NCI-H460 (cell line): ENCODE measurements at regions not wholly inside any gene's neighbourhood (a gene's known extent, or its start where the extent isn't known, plus 50 kb on each side); places are given as distances from the start of the nearest gene placed in this dataset.
A peak's percentile ranks its signal among the peaks of the same experiment; 100 is the strongest.

Experiments
- DNase-seq: peaks from one replicate; pipeline ENCODE4 v3.0.0-alpha.2; 2016; ENCODE audit warnings: low read depth; ENCODE audit errors: extremely low read depth

GRCh38 chr9:118553465-118553864, 815.8 kb downstream of the BRINP1 start:
- no peak for DNase-seq

DNA sequence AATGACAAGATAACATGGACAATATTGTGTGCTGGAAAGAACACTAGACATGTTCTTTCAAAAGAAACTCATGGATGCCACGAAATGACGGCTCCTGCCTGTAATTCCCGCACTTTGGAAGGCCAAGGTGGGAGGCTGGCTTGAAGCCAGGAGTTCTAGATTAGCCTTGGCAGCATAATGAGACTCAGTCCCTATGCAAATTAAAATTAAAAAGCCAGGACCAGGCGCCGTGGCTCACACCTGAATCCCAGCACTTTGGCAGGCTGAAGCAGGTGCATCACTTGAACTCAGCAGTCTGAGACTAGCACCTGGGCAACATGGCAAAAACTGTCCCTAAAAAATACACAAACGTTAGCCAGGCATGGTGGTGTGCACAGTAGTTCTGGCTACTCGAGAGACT, 814.2 kb downstream of the BRINP1 start:
- no peak for DNase-seq

GRCh38 chr9:118558026-118558425, 811.2 kb downstream of the BRINP1 start:
- no peak for DNase-seq

DNA sequence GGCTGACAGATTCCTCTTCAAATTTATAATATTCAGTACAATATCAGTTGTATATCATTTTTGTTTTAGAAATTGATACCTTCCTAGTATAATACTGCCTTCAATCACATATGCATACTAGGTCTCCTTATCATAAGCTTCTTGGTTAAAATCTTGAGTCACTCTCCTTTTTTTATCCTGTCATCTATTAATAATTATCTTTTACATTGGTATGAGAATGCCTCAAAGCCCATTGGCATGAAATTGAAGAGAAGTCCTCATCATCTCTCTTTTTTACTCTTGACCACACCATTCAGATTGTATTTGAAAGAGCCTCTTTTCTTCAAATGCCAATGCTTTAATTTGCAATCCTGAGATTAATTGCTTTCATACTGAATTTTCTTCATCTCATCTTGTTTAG, 810.3 kb downstream of the BRINP1 start:
- DNase-seq, result no peak

GRCh38 chr9:118561051-118561450, 808.2 kb downstream of the BRINP1 start:
- DNase-seq, result no peak

GRCh38 chr9:118563677-118564076, 805.6 kb downstream of the BRINP1 start:
- no peak for DNase-seq

DNA sequence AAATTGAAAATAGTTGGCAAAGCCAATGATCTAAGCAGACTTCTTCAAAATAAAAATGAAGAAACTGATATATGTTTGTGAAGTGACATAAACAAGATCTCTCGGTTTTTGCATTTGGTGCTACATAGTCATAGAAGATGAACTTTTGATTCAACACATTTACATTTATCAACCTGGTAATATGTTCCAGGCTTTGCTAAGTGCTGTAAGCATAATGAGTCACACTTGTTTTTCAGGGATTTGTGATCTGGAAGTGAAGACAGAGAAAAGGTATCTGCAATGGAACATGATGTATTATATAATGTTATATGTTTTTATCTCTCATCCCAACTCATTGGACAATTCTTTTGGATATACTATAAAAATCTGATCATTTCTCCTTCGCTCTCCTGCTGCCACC, 801.4 kb downstream of the BRINP1 start:
- DNase-seq, result no peak

DNA sequence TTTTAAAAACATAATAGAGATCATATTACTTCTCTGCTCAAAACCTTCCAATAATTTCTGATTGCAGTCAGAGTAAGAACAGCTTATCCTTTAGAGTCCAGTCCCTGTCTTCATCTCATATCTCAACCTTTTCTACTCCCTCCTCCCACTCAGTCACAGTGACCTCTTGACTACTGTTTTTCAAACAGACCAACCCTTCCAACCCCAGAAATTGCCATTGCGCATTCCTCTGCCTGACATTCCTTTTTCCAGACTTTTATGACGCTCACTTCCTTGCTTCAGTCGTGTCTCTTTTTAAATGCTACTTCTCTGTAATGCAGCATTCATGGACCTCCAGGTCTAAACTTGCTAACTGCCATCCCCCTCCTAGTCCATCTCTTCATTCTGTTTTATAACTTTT, 800.5 kb downstream of the BRINP1 start:
- no peak for DNase-seq

- DNase-seq, result no peak
These were observed 800.1 kb downstream of the BRINP1 start for GRCh38 chr9:118569148-118569547.

GRCh38 chr9:118570066-118570465, 799.2 kb downstream of the BRINP1 start:
- DNase-seq, result no peak

DNA sequence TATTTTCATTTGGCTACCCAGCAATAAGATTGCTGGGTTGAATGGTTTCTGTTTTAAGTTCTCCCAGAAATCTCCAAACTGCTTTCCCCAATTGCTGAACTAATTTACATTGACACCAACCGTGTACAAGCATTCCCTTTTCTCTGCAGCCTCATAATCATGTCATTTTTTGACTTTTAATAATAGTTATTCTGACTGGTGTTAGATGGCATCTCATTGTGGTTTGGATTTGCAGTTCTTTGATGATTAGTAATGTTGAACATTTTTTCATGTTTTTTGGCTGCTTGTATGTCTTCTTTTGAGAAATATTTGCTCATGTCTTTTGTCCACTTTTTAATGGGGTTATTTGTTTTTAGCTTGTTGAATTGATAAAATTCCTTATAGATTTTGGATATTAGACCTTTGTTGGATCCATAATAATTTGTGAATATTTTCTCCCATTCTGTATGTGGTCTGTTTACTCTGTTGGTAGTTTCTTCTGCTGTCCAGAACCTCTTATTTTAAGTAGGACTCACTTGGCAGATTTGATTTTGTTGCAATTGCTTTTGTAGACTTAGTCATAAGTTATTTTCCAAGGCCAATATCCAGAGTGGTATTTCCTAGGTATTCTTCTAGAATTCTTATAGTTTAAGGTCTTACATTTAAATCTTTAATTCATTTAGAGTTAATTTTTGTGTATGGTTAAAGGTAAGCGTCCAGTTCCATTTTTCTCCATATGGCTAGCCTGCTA, 793.7 kb downstream of the BRINP1 start:
- no peak for DNase-seq

- peak; percentile 15 for DNase-seq
These were observed 792.1 kb downstream of the BRINP1 start for GRCh38 chr9:118577121-118577520.

- DNase-seq, result no peak
These were observed 790.8 kb downstream of the BRINP1 start for GRCh38 chr9:118578467-118578866.

DNA sequence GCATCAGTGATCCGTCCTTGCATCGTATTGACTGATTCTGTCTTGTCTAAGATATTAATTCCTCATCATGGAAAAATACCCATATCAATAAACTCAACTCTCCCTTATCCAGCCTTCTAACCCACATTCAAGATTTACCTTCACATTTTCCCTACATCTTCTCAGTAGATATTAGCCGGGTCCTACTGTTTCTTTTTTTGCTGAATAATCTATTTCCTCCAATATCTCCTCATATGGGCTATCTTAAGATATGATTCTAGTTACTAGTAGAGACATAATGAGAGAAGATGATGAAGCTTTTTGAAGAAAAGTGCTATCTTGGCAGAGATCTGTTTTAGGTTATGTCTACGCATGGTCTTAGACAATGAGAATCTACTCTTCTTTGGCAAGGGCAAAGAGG, 785.8 kb downstream of the BRINP1 start:
- DNase-seq, result no peak

GRCh38 chr9:118586978-118587377, 782.3 kb downstream of the BRINP1 start:
- DNase-seq, result no peak

DNA sequence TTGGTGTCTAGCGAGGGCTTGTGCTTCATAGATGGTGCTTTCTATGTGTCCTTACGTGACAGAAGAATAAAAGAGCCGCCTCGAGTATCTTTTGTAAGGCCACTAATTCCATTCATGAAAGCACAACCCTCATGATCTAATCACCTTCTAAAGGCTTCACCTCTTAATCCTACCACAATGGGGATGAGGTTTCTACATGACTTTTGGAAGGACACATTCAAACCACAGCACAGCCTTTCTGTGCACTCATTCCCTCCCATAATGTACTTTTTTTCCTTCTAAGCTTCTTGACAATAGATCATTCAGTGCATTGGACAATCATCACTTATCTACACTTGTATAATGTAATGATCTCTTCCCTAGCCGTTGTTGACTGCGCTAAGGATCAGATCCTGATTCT, 774.8 kb downstream of the BRINP1 start:
- DNase-seq, result no peak

GRCh38 chr9:118595719-118596305, 773.4 kb downstream of the BRINP1 start:
- peak; percentile 43 for DNase-seq

DNA sequence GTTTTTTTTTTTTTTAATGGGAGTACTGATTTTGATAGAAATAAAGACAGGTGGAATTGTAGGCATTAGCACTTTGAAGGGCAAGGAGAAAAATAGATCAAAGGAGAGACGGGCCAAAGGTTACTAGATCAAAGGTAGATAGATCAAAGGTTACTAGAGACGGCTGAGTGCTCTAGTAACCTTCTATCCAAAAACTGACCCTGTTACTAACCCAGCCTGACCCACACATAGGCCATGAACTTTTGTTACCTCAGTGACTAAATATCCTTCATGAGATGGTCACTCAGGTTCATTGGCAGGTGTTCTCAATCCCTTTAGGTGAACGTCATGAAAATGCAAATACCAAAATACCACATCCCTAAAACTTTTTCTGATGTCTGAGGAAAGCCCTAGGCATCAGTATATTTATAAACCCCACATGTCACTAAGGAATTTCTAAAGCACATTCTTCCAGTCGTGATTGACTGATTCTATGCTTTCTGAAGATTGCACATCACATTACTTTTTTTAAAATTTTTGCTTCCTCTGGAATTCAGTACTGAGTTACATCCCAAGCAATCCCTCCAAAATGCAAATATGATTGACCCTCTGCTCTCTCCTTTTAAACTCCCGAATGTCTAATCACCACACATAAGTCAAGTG, 772.7 kb downstream of the BRINP1 start:
- DNase-seq, result no peak

- no peak for DNase-seq
These were observed 762.6 kb downstream of the BRINP1 start for GRCh38 chr9:118606668-118607067.

- peak; percentile 55 for DNase-seq
These were observed 759.7 kb downstream of the BRINP1 start for GRCh38 chr9:118609355-118610044.

- DNase-seq, result no peak
These were observed 757.0 kb downstream of the BRINP1 start for GRCh38 chr9:118612201-118612600.

DNA sequence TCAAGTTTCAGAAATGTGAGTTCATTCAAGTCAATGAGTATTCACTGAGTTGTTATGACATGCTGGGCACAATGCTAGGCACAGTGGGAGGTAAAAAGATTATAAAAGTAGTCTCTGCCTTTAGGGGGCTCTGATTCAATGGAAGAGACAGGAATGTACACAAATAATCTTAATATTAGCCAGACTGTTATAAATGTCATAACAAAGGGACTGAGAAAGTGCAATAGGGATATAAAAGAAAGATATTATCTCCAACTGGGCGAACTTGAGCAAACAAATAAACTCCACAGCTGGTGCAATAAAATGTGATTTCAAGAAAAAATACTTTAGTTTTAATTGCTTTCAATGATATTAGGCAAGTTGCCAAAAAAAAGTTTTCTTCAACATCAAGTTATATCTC, 755.2 kb downstream of the BRINP1 start:
- no peak for DNase-seq
